Choroid plexus epithelial cell (primary cell): ENCODE measurements at regions not wholly inside any gene's neighbourhood (a gene's known extent, or its start where the extent isn't known, plus 50 kb on each side); places are given as distances from the start of the nearest gene placed in this dataset.
A peak's percentile ranks its signal among the peaks of the same experiment; 100 is the strongest.

ENCODE experiments used
- DNase-seq: peaks from one replicate; pipeline ENCODE4 v3.0.0-alpha.2; 2010; ENCODE audit warnings: low read depth
- H3K4me3 ChIP-seq: 2 replicates; pipeline ENCODE4 v1.5.1; 2011; ENCODE audit warnings: low read depth, mild to moderate bottlenecking, control low read depth, low read length, moderate library complexity
- TF ChIP-seq, protein P1 (sequence below): conservative IDR thresholded peaks from 2 replicates; pipeline ENCODE4 v1.5.1; 2011; ENCODE audit warnings: low read depth, mild to moderate bottlenecking, control low read depth, inconsistent platforms, low read length, moderate library complexity

DNA sequence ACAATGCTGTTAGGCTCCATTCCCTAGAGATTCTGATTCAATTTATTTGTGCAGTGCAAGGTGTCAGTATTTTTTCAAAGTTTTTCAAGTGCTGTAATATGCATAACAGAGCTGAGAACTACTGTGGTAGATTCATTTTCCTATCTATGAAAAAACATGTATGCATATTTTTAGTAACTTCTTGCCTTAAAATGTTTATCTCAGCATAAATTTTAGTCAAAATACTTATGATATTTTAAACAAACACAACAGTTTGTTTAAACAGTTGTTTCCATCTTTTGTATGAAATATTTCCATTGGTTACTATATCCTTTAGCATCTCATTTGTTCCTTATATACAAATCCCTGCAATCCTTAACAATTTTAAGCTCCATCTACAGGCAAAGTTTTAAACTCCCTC, 624.8 kb upstream of the ADGRL3 start:
- no peak overlapping the region for H3K4me3 ChIP-seq
- TF ChIP-seq, protein P1, sequence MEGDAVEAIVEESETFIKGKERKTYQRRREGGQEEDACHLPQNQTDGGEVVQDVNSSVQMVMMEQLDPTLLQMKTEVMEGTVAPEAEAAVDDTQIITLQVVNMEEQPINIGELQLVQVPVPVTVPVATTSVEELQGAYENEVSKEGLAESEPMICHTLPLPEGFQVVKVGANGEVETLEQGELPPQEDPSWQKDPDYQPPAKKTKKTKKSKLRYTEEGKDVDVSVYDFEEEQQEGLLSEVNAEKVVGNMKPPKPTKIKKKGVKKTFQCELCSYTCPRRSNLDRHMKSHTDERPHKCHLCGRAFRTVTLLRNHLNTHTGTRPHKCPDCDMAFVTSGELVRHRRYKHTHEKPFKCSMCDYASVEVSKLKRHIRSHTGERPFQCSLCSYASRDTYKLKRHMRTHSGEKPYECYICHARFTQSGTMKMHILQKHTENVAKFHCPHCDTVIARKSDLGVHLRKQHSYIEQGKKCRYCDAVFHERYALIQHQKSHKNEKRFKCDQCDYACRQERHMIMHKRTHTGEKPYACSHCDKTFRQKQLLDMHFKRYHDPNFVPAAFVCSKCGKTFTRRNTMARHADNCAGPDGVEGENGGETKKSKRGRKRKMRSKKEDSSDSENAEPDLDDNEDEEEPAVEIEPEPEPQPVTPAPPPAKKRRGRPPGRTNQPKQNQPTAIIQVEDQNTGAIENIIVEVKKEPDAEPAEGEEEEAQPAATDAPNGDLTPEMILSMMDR: no peak

DNA sequence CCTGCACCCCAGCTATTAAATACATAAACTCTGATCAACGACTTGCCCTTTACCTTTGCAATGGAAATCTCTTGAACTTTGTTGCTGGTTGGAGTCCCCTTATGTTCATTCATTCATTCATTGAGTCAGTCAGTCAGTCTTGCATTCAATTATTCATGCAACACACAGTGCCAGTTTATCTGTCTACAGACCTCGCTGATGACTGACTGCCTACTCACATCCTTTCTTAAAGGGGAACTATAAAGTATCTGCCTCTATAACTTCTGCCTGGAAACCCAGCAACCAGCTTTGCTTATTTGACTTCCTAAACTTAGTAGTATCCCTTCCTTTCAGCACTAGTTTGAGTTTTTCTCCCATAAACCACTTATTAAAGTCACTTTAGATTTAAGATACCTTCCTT, 620.8 kb upstream of the ADGRL3 start:
- TF ChIP-seq, protein P1: no peak

More for the DNA sequence above, 624.8 kb upstream of the ADGRL3 start:
- DNase-seq: no peak

DNA sequence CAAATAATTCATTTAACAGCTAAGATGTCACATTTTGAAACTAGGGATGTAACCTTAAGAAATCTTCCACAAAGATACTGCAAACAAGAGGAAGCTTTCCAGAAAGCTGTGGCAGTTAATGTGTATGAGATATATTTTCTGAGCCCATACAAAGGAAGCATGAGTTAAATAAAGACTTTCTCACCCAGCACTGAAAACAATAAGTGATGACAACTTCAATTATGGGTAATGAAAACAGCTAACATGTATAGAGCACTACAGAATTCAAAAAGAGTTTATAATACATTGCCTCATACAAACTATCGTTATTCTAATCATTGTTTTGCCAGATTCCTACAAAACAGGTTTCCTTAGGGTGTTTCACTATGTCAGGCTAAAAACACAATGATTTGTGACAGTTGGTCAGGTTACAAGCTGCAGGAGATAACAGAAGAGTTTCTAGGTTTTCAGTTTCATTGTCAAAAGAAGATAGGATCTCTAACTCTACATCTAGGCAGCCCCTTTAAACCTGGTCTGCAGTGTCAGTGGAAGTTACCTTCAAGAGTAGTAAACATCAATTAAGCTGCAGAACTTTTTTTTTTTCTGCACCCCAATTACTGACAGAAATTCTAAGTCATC, 618.1 kb upstream of the ADGRL3 start:
- TF ChIP-seq, protein P1: no peak

More for the DNA sequence above, 620.8 kb upstream of the ADGRL3 start:
- DNase-seq: peak; percentile 1
- no peak overlapping the region for H3K4me3 ChIP-seq

DNA sequence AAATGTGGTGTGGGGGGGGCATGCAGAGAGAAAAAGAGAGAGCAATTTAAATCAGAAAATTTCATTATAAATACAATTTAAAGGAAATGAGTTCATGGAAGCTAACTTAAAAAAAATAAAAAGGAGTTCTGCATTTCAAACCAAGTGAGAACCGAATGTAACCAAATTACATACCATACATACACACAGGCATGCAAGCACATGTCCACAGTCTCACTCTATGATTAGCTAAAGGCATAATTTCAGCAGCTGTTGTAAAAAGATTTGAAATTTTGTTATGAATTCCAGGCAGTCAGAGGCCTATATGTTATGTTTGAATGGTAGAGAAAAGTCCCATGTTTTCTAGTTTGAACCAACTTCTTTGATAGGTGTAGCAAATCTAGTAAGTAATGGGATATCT, 611.6 kb upstream of the ADGRL3 start:
- no peak overlapping the region for H3K4me3 ChIP-seq
- TF ChIP-seq, protein P1: no peak
- no peak for DNase-seq

More for the DNA sequence above, 618.1 kb upstream of the ADGRL3 start:
- no peak overlapping the region for H3K4me3 ChIP-seq
- DNase-seq: no peak

DNA sequence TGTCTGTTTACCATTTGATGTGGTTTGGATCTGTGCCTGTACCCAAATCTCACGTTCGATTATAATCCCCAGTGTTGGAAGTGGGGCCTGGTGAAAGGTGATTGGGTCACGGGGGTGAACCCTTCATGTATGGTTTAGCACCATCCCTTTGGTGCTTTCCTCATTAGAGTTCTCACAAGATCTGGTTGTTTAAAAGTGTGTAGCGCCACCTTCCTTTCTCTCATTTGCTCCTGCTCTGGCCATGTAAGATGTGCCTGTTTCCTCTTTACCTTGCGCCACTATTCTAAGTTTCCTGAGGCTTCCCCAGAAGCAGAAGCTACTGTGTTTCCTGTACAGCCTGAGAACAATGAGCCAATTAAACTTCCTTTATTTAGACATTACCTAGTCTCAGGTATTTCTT, 610.7 kb upstream of the ADGRL3 start:
- H3K4me3 ChIP-seq: no peak overlapping the region
- DNase-seq: no peak
- TF ChIP-seq, protein P1: no peak

DNA sequence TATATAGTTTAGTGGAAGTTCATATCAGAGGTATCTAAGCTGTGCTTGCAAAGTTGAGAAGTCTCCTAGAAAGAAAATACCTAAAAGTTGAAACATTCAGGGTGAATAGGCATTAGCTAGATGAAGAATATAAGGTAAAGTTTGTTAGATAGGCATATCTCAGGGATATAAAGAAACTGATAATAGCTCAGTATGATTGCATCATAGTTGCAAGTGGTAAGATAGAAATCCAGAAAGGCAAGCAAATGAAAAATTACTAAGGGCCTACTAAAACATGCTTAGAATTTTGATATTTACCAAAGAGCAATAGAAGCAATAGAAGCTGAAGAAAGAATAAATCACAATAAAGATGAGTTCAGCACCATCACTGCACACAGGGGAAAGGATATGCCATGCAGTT, 610.0 kb upstream of the ADGRL3 start:
- H3K4me3 ChIP-seq: no peak overlapping the region
- TF ChIP-seq, protein P1: no peak
- no peak for DNase-seq

DNA sequence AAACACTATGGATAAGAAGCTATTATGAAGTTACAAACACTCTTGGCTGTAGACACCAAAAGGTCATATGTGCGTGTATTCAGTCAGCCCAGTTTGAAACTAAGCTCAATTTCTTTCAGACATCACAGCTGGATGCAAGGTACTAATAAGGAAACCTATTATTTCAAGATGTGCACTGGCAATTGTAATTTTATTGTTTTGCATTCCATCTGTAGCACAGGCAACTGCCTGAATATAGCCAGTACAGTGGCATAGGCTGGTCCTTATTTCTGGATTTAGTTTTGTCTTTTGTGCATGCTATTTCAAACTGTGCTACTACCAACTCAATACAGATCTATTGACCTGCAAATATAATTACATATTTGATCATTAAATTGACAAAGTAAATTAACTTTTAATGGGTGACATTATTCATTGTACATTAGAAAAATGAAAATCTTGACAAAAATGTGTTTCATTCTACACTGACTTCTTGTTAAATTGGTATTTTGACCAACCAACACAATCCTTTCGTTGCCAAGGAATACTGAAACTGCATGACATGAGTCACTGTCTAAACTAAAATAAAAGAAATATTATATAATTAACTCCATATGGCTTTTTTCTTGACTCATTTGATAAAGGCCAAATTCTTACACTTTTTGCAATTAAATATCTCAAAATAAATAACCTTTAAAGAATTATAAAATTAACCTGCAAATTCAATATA, 594.3 kb upstream of the ADGRL3 start:
- DNase-seq: peak; percentile 27
- no peak overlapping the region for H3K4me3 ChIP-seq
- TF ChIP-seq, protein P1: no peak
